ENCODE measurements at regions not wholly inside any gene's neighbourhood (a gene's known extent, or its start where the extent isn't known, plus 50 kb on each side); places are given as distances from the start of the nearest gene placed in this dataset.

DNA sequence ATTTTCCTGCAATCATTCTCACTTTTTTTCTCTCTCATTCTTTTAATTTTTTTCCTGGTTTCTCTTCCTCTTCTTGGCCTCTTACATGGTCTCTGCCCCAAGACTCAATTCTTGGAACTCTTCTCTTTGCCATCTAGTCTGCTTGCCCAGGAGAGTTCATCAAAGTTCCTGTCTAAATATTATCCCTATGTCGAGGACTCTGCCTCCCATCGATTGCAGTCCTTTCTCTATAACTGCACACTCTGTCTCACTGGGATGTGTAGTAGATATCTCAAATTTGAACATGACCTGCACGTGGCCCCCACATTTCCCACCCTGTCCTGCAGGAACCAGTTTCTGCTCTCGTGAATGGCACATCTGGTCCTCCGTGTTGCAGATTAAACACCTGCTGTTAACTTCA is 204.7 kb upstream of the TMTC4 start:
- no peak for TF ChIP-seq CTCF (conservative IDR thresholded peaks at IDR 0.05)
- TF ChIP-seq ZFX (IDR thresholded peaks at IDR 0.05), result no peak
